GM12878 (cell line): ENCODE measurements at regions not wholly inside any gene's neighbourhood (a gene's known extent, or its start where the extent isn't known, plus 50 kb on each side); places are given as distances from the start of the nearest gene placed in this dataset.
A peak's percentile ranks its signal among the peaks of the same experiment; 100 is the strongest.

Source experiments
- ATAC-seq: fragments of 200-7000 bp; cut with Tn5 transposase; 3 replicates; pipeline ENCODE4 v1.9.1; 2020; ENCODE audit warnings: mild to moderate bottlenecking, moderate library complexity
- BruUV-seq: library from RNA; stranded (reverse); fragments of 400-500 nt; replicated peaks from 2 replicates; lab custom pipeline; 2021; lab: Mats Ljungman, UMichigan
- CTCF ChIA-PET: fragments of 300-600 bp; sonication (Branson Sonifier 250); formaldehyde crosslinking; extraction: SDS; loops from one replicate; lab custom pipeline; 2021; ENCODE audit warnings: inconsistent platforms; lab: Yijun Ruan, JAX
- POLR2A ChIA-PET: fragments of 350-600 bp; formaldehyde crosslinking; extraction: SDS; loops from one replicate; lab custom pipeline; 2021; ENCODE audit warnings: inconsistent platforms; lab: Charles Lee
- RAD21 ChIA-PET: fragments of 300-600 bp; sonication (Branson Sonifier 250); formaldehyde crosslinking; loops from one replicate; lab custom pipeline; 2023; ENCODE audit warnings: antibody characterized with exemption; ENCODE audit not compliant: unreplicated experiment; lab: Charles Lee
- SMC1A ChIA-PET: fragments of 300-600 bp; sonication (Branson Sonifier 250); formaldehyde crosslinking; loops from one replicate; lab custom pipeline; 2023; ENCODE audit not compliant: unreplicated experiment, uncharacterized antibody; lab: Charles Lee
- DNase-seq: peaks from one replicate; pipeline ENCODE4 v3.0.0-alpha.2; 2011; ENCODE audit warnings: low read depth, low spot score
- FAIRE-seq: peaks from 3 replicates; lab custom pipeline; 2011; peaks lifted over from hg19 to GRCh38; lab: Jason Lieb, UNC
- H2AFZ ChIP-seq: 2 replicates; pipeline ENCODE4 v1.6.0; 2011; ENCODE audit warnings: low read depth, low read length, control low read depth; ENCODE audit not compliant: control insufficient read depth
- H3K27ac ChIP-seq: 2 replicates; pipeline ENCODE4 v1.5.1; 2011; ENCODE audit warnings: control low read depth; ENCODE audit not compliant: control insufficient read depth, insufficient read depth
- H3K27me3 ChIP-seq, 2 experiments: replicated peaks in 1 of 2; 2 replicates each; pipeline versions ENCODE4 v1.6.0 to v1.6.1; 2011; ENCODE audit warnings: low read length in 1 of 2; ENCODE audit not compliant: control insufficient read depth in 2 of 2, insufficient read depth in 2 of 2
- H3K36me3 ChIP-seq, 2 experiments: 2 replicates each; pipeline ENCODE4 v1.5.1; 2011; ENCODE audit warnings: low read length in 1 of 2; ENCODE audit not compliant: control insufficient read depth in 2 of 2, insufficient read depth in 2 of 2
- H3K4me1 ChIP-seq: 2 replicates; pipeline ENCODE4 v1.6.1; 2011; ENCODE audit warnings: mild to moderate bottlenecking, low read length, moderate library complexity, mixed read lengths; ENCODE audit not compliant: control insufficient read depth, insufficient read depth
- H3K4me2 ChIP-seq: 2 replicates; pipeline ENCODE4 v1.6.0; 2011; ENCODE audit warnings: control low read depth; ENCODE audit not compliant: control insufficient read depth, insufficient read depth
- H3K4me3 ChIP-seq: fragments of 200-600 bp; sonication (generic); 2 replicates; pipeline ENCODE4 v1.5.1; 2016
- H3K79me2 ChIP-seq: 2 replicates; pipeline ENCODE4 v1.6.0; 2011; ENCODE audit warnings: low read length; ENCODE audit not compliant: control insufficient read depth, insufficient read depth
- H3K9ac ChIP-seq: 2 replicates; pipeline ENCODE4 v1.8.0; 2011; ENCODE audit warnings: low read length, control low read depth, mixed read lengths; ENCODE audit not compliant: control insufficient read depth, insufficient read depth
- H3K9me3 ChIP-seq: replicated peaks from 3 replicates; pipeline ENCODE4 v1.5.1; 2011; ENCODE audit warnings: mild to moderate bottlenecking, low read length; ENCODE audit not compliant: control insufficient read depth, insufficient read depth
- H4K20me1 ChIP-seq: 2 replicates; pipeline ENCODE4 v1.6.0; 2011; ENCODE audit not compliant: control insufficient read depth, insufficient read depth
- ASH2L ChIP-seq: fragments of 300-600, 200-600 bp; sonication (generic); IDR thresholded peaks from 2 replicates; pipeline ENCODE4 v1.6.1; 2017; ENCODE audit warnings: low read depth, mild to moderate bottlenecking, borderline replicate concordance
- ATF7 ChIP-seq: fragments of 450-650 bp; IDR thresholded peaks from 2 replicates; pipeline ENCODE4 v1.6.1; 2016; ENCODE audit warnings: low read depth, mild to moderate bottlenecking
- BHLHE40 ChIP-seq, 2 experiments: fragments of 450-650 bp in 1 of 2; IDR thresholded peaks; 2 replicates each; pipeline ENCODE4 v1.6.1; 2011 to 2017; ENCODE audit warnings: low read depth in 2 of 2, borderline replicate concordance in 1 of 2, improper control_type of control experiment in 1 of 2, low read length in 1 of 2, mild to moderate bottlenecking in 1 of 2
- DPF2 ChIP-seq: fragments of 450-650 bp; IDR thresholded peaks from 2 replicates; pipeline ENCODE4 v1.6.1; 2017; ENCODE audit warnings: mild to moderate bottlenecking
- HDGF ChIP-seq: fragments of 450-650 bp; IDR thresholded peaks from 2 replicates; pipeline ENCODE4 v1.6.1; 2016; ENCODE audit warnings: antibody characterized with exemption
- IKZF1 ChIP-seq: fragments of 450-650 bp; conservative IDR thresholded peaks from 2 replicates; pipeline ENCODE4 v1.6.1; 2017; ENCODE audit warnings: antibody characterized with exemption, mild to moderate bottlenecking
- IKZF2 ChIP-seq, 2 experiments: fragments of 450-650 bp; IDR thresholded peaks; 2 replicates each; pipeline ENCODE4 v1.6.1; 2017; ENCODE audit warnings: mild to moderate bottlenecking in 2 of 2, moderate library complexity in 2 of 2
- KAT2A ChIP-seq: conservative IDR thresholded peaks from 2 replicates; pipeline ENCODE4 v1.6.1; 2011; ENCODE audit warnings: low read depth, low read length; ENCODE audit not compliant: control insufficient read depth
- MEF2A ChIP-seq: IDR thresholded peaks from 2 replicates; pipeline ENCODE4 v1.6.1; 2011; ENCODE audit warnings: low read depth, mild to moderate bottlenecking, low read length, moderate library complexity; ENCODE audit not compliant: insufficient read depth
- MTA2 ChIP-seq: fragments of 450-650 bp; IDR thresholded peaks from 2 replicates; pipeline ENCODE4 v1.6.1; 2016; ENCODE audit warnings: low read depth, mild to moderate bottlenecking, moderate library complexity
- NR2F1 ChIP-seq: fragments of 450-650 bp; conservative IDR thresholded peaks from 2 replicates; pipeline ENCODE4 v1.6.1; 2017; ENCODE audit warnings: mild to moderate bottlenecking
- NRF1 ChIP-seq: conservative IDR thresholded peaks from 2 replicates; pipeline ENCODE4 v1.6.1; 2011; ENCODE audit warnings: mild to moderate bottlenecking, low read depth, low read length, improper control_type of control experiment
- RCOR1 ChIP-seq: conservative IDR thresholded peaks from 2 replicates; pipeline ENCODE4 v1.6.1; 2012; ENCODE audit warnings: low read depth, low read length, improper control_type of control experiment
- SIN3A ChIP-seq: IDR thresholded peaks from 2 replicates; pipeline ENCODE4 v1.6.1; 2012; ENCODE audit warnings: low read depth, low read length, improper control_type of control experiment
- SP1 ChIP-seq: IDR thresholded peaks from one replicate; pipeline ENCODE4 v1.6.1; 2011; ENCODE audit warnings: low read depth, low read length
- SREBF1 ChIP-seq: IDR thresholded peaks from 2 replicates; pipeline ENCODE4 v1.6.1; 2012; ENCODE audit warnings: mild to moderate bottlenecking, low read length
- YBX1 ChIP-seq: fragments of 450-650 bp; IDR thresholded peaks from 2 replicates; pipeline ENCODE4 v1.6.1; 2016; ENCODE audit warnings: antibody characterized with exemption
- ZNF217 ChIP-seq: fragments of 450-650 bp; IDR thresholded peaks from 2 replicates; pipeline ENCODE4 v1.6.1; 2017; ENCODE audit warnings: antibody characterized with exemption, mild to moderate bottlenecking
- ZNF274 ChIP-seq: IDR thresholded peaks from one replicate; pipeline ENCODE4 v1.8.0; 2011; ENCODE audit not compliant: insufficient read length, insufficient read depth
- WGBS: methylation state at CpG from one replicate; pipeline ENCODE4 v1.1.6; 2016; ENCODE audit warnings: low lambda C conversion rate; ENCODE audit not compliant: insufficient replicate concordance, insufficient coverage; ENCODE audit errors: missing lambda C conversion rate; 5-methylcytosine and 5-hydroxymethylcytosine counted together
- in situ Hi-C: fragments of 300-500 bp; cut with MboI; formaldehyde crosslinking; loops from 9 replicates; pipeline ENCODE4 v1.14.3; 2018; ENCODE audit warnings: mixed read lengths
- intact Hi-C: fragments of 100-400 bp; cut with micrococcal nuclease; formaldehyde crosslinking; loops from one replicate; pipeline ENCODE4 v1.14.2; 2022; ENCODE audit not compliant: unreplicated experiment
- TF ChIP-seq, protein P1 (sequence below): fragments of 450-650 bp; IDR thresholded peaks from 2 replicates; pipeline ENCODE4 v1.6.1; 2016; ENCODE audit warnings: mild to moderate bottlenecking
- TF ChIP-seq, protein P2 (sequence below): IDR thresholded peaks from 2 replicates; pipeline ENCODE4 v1.6.1; 2012; ENCODE audit warnings: low read depth, low read length, improper control_type of control experiment
- TF ChIP-seq, protein P3 (sequence below): fragments of 450-650 bp; conservative IDR thresholded peaks from 2 replicates; pipeline ENCODE4 v1.6.1; 2017; ENCODE audit warnings: mild to moderate bottlenecking, moderate library complexity

DNA sequence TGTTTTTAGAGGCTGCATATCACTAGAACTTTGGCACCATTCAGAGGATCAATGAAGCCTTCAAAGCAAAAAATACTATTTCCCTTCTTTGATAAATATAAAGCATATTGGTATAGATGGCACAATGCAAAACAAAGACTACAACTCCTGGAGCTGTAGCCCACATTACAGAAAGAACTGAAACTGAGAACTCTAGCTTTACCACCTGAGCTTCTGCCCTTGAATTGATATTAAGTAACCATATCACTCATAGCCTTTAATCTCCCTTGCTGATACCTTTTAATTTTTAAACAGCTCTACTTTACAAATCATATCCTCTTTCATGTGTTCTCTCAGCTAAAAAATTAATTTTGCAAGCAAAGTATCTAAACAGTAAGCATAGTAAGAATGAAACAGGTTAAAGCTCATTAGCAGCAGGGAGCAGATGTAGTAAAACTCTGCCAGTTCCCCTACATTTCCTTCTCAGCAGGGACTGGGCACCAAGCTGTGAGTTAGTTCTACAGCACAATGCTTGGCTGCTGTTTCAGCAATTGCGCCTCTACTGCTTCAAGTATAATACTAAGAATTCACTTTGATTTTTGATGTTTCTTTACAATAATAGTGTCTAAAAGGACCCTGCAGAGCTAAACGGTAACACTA lies 97.9 kb upstream of the NANOGP8 start:
- RAD21 ChIA-PET = interaction anchor here (0.8 to 1.4 kb wide), 4 partner anchors 46 to 262 kb away, joined by 3 to 11 read pairs (median 4); no protein-coding TSS in a partner anchor
- Histone ChIP-seq H3K27ac (no peak overlapping the region), H3K79me2 (no peaks in the 10 kb centered on the region), H3K4me2 (no peak overlapping the region), H3K9me3 (no peaks in the 10 kb centered on the region), H3K4me1 (peaks cover 3% of the 10 kb centered on the region; the same call in 1 of the 2 replicates), H3K4me3 (no peak overlapping the region), H2AFZ (no peak overlapping the region), H4K20me1 (no peaks in the 10 kb centered on the region), H3K9ac (no peak overlapping the region), H3K36me3 (no peaks in the 10 kb centered on the region), H3K27me3 (no peaks in the 10 kb centered on the region)
- FAIRE-seq = no peak
- in situ Hi-C loops = no loop called here
- ATAC-seq = peak; percentile 93
- CTCF ChIA-PET = interaction anchor here (0.6 to 2.0 kb wide), 6 partner anchors 26 to 266 kb away, joined by 3 to 10 read pairs (median 3); no protein-coding TSS in a partner anchor
- peak; percentile 45 for DNase-seq
- intact Hi-C loops = loop anchor here (10.0 kb wide), 1 partner anchor 98 kb away; the partner anchor contains the start of gene NANOGP8
- BruUV-seq = no TSS peak
- SMC1A ChIA-PET = interaction anchor here (0.7 to 2.3 kb wide), 10 partner anchors 11 to 1089 kb away, joined by 3 to 10 read pairs (median 4); no protein-coding TSS in a partner anchor
- WGBS = 97% methylated on average over 2 of the region's 2 CpGs
- POLR2A ChIA-PET = interaction anchor here (0.6 kb wide), 1 partner anchor 316 kb away, joined by 6 read pairs; no protein-coding TSS in a partner anchor
- TF ChIP-seq SP1 (no peak), IKZF2 (IDR thresholded peaks at IDR 0.05) (0 out of 4 replicates have a peak, but pooled peaks of 1 of the 2 experiments have one; percentile 31), ZNF274 (no peak), SIN3A (no peak), NR2F1 (peak; percentile 51; the same call in 1 of the 2 replicates), HDGF (no peak), IKZF1 (0 out of 2 replicates have a peak, but pooled peaks have one; percentile 16), RCOR1 (no peak), MTA2 (peak; percentile 90), MEF2A (no peak), ZNF217 (peak; percentile 79; the same call in 1 of the 2 replicates), NRF1 (no peak), KAT2A (no peak), YBX1 (no peak), BHLHE40 (IDR thresholded peaks at IDR 0.05; ENCODE audit: borderline replicate concordance in 1 of 2, low read depth in 2 of 2, low read length in 1 of 2) (no peak), SREBF1 (no peak), ATF7 (no peak), ASH2L (no peak), DPF2 (0 out of 2 replicates have a peak, but pooled peaks have one; percentile 20)
- TF ChIP-seq, protein P1, sequence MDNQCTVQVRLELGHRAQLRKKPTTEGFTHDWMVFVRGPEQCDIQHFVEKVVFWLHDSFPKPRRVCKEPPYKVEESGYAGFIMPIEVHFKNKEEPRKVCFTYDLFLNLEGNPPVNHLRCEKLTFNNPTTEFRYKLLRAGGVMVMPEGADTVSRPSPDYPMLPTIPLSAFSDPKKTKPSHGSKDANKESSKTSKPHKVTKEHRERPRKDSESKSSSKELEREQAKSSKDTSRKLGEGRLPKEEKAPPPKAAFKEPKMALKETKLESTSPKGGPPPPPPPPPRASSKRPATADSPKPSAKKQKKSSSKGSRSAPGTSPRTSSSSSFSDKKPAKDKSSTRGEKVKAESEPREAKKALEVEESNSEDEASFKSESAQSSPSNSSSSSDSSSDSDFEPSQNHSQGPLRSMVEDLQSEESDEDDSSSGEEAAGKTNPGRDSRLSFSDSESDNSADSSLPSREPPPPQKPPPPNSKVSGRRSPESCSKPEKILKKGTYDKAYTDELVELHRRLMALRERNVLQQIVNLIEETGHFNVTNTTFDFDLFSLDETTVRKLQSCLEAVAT = no peak
- TF ChIP-seq, protein P2, sequence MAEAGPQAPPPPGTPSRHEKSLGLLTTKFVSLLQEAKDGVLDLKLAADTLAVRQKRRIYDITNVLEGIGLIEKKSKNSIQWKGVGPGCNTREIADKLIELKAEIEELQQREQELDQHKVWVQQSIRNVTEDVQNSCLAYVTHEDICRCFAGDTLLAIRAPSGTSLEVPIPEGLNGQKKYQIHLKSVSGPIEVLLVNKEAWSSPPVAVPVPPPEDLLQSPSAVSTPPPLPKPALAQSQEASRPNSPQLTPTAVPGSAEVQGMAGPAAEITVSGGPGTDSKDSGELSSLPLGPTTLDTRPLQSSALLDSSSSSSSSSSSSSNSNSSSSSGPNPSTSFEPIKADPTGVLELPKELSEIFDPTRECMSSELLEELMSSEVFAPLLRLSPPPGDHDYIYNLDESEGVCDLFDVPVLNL = no peak
- TF ChIP-seq, protein P3, sequence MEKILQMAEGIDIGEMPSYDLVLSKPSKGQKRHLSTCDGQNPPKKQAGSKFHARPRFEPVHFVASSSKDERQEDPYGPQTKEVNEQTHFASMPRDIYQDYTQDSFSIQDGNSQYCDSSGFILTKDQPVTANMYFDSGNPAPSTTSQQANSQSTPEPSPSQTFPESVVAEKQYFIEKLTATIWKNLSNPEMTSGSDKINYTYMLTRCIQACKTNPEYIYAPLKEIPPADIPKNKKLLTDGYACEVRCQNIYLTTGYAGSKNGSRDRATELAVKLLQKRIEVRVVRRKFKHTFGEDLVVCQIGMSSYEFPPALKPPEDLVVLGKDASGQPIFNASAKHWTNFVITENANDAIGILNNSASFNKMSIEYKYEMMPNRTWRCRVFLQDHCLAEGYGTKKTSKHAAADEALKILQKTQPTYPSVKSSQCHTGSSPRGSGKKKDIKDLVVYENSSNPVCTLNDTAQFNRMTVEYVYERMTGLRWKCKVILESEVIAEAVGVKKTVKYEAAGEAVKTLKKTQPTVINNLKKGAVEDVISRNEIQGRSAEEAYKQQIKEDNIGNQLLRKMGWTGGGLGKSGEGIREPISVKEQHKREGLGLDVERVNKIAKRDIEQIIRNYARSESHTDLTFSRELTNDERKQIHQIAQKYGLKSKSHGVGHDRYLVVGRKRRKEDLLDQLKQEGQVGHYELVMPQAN = no peak
